ENCODE measurements at regions not wholly inside any gene's neighbourhood (a gene's known extent, or its start where the extent isn't known, plus 50 kb on each side); places are given as distances from the start of the nearest gene placed in this dataset.

DNA sequence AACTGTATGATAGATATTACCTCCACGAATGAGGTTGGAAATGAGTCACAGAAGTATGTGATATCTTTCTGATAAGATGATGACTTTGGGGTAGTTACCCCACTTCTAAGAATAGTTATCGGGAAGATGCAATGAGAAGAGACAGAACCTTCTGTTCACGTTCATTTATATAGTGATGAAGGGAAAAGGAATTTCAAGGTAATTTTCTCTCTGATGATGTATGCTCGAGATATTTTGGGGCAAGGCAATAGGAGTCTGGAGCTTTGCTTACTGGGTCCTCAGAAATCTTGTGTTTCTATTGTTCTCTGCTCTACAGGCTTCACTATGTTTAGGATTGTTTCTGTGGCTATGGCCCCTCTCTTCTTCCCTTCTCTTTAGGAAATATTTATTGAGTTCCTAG lies 1389.6 kb downstream of the CDH8 start:
- TF ChIP-seq EZH2 (optimal IDR thresholded peaks at IDR 0.05; ENCODE audit: low read depth, low read length) (no peak), EZH2phosphoT487 (IDR thresholded peaks at IDR 0.05; ENCODE audit: low read length) (no peak)
- TF ChIP-seq, protein P1, sequence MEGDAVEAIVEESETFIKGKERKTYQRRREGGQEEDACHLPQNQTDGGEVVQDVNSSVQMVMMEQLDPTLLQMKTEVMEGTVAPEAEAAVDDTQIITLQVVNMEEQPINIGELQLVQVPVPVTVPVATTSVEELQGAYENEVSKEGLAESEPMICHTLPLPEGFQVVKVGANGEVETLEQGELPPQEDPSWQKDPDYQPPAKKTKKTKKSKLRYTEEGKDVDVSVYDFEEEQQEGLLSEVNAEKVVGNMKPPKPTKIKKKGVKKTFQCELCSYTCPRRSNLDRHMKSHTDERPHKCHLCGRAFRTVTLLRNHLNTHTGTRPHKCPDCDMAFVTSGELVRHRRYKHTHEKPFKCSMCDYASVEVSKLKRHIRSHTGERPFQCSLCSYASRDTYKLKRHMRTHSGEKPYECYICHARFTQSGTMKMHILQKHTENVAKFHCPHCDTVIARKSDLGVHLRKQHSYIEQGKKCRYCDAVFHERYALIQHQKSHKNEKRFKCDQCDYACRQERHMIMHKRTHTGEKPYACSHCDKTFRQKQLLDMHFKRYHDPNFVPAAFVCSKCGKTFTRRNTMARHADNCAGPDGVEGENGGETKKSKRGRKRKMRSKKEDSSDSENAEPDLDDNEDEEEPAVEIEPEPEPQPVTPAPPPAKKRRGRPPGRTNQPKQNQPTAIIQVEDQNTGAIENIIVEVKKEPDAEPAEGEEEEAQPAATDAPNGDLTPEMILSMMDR (IDR thresholded peaks at IDR 0.05; ENCODE audit: low read length): no peak
- no peak for DNase-seq
- Histone ChIP-seq H2AFZ (ENCODE audit: low read length) (no peak overlapping the region), H3K79me2 (ENCODE audit: low read length) (no peaks in the 10 kb centered on the region), H4K20me1 (ENCODE audit: insufficient read depth, low read length) (no peaks in the 10 kb centered on the region), H3K27ac (ENCODE audit: low read length) (no peak overlapping the region), H3K9ac (ENCODE audit: low read length) (no peak overlapping the region), H3F3A (ENCODE audit: insufficient read depth, low read length) (no peaks in the 10 kb centered on the region), H3K27me3 (replicated peaks; ENCODE audit: insufficient read depth, low read length) (no peaks in the 10 kb centered on the region), H3K4me3 (ENCODE audit: low read length) (no peak overlapping the region), H3K4me2 (ENCODE audit: low read depth, low read length) (no peak overlapping the region), H3K9me2 (replicated peaks; ENCODE audit: insufficient read depth, low read length) (no peaks in the 10 kb centered on the region), H3K9me3 (replicated peaks; ENCODE audit: insufficient read depth, low read length) (no peaks in the 10 kb centered on the region), H3K36me3 (replicated peaks; ENCODE audit: insufficient read depth, low read length) (no peaks in the 10 kb centered on the region), H3K4me1 (ENCODE audit: low read length) (no peaks in the 10 kb centered on the region)

DNA sequence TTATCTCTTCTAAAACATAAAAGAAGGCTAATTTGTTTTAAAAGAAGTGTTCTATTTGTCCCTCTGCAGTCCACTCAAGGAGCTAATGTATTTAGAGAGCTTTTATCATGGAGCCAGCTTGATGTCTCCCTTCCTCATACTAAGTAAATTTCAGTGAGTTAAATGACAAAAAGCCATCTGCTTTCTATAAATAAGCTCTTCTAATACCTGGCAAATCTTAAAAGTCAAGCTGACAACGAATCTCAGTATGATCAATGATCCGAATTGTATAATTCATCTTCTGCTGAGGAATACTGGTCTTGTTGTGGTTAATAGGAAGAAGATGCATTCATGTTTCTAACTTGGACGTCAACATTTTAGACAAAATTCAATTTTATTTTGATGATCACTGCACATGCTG lies 1390.7 kb downstream of the CDH8 start:
- Histone ChIP-seq H3K4me1 (ENCODE audit: low read length) (no peaks in the 10 kb centered on the region), H2AFZ (ENCODE audit: low read length) (no peak overlapping the region), H3K9me2 (replicated peaks; ENCODE audit: insufficient read depth, low read length) (no peaks in the 10 kb centered on the region), H4K20me1 (ENCODE audit: insufficient read depth, low read length) (no peaks in the 10 kb centered on the region), H3K27ac (ENCODE audit: low read length) (no peak overlapping the region), H3K79me2 (ENCODE audit: low read length) (no peaks in the 10 kb centered on the region), H3K36me3 (replicated peaks; ENCODE audit: insufficient read depth, low read length) (no peaks in the 10 kb centered on the region), H3K4me2 (ENCODE audit: low read depth, low read length) (no peak overlapping the region), H3K4me3 (ENCODE audit: low read length) (no peak overlapping the region), H3F3A (ENCODE audit: insufficient read depth, low read length) (no peaks in the 10 kb centered on the region), H3K9me3 (replicated peaks; ENCODE audit: insufficient read depth, low read length) (no peaks in the 10 kb centered on the region), H3K9ac (ENCODE audit: low read length) (no peak overlapping the region), H3K27me3 (replicated peaks; ENCODE audit: insufficient read depth, low read length) (no peaks in the 10 kb centered on the region)
- DNase-seq: no peak
- TF ChIP-seq EZH2phosphoT487 (IDR thresholded peaks at IDR 0.05; ENCODE audit: low read length) (no peak), EZH2 (optimal IDR thresholded peaks at IDR 0.05; ENCODE audit: low read depth, low read length) (no peak)
- TF ChIP-seq, protein P1 (IDR thresholded peaks at IDR 0.05; ENCODE audit: low read length): no peak

GRCh38 chr16:60642956-60643355 lies 1393.3 kb downstream of the CDH8 start:
- H4K20me1 ChIP-seq (ENCODE audit: insufficient read depth, low read length): no peaks in the 10 kb centered on the region
- no peaks in the 10 kb centered on the region for H3F3A ChIP-seq (ENCODE audit: insufficient read depth, low read length)
- H3K36me3 ChIP-seq (replicated peaks; ENCODE audit: insufficient read depth, low read length): no peaks in the 10 kb centered on the region
- no peak for TF ChIP-seq EZH2 (optimal IDR thresholded peaks at IDR 0.05; ENCODE audit: low read depth, low read length)
- TF ChIP-seq, protein P1 (IDR thresholded peaks at IDR 0.05; ENCODE audit: low read length): no peak
- no peak overlapping the region for H3K27ac ChIP-seq (ENCODE audit: low read length)
- H3K9ac ChIP-seq (ENCODE audit: low read length): no peak overlapping the region
- H3K4me2 ChIP-seq (ENCODE audit: low read depth, low read length): no peak overlapping the region
- DNase-seq: no peak
- peaks cover 12% of the 10 kb centered on the region; the same call in 1 of the 2 replicates for H3K4me1 ChIP-seq (ENCODE audit: low read length)
- no peaks in the 10 kb centered on the region for H3K79me2 ChIP-seq (ENCODE audit: low read length)
- H3K4me3 ChIP-seq (ENCODE audit: low read length): no peak overlapping the region
- H3K9me2 ChIP-seq (replicated peaks; ENCODE audit: insufficient read depth, low read length): no peaks in the 10 kb centered on the region
- no peaks in the 10 kb centered on the region for H3K27me3 ChIP-seq (replicated peaks; ENCODE audit: insufficient read depth, low read length)
- no peak overlapping the region for H2AFZ ChIP-seq (ENCODE audit: low read length)
- no peaks in the 10 kb centered on the region for H3K9me3 ChIP-seq (replicated peaks; ENCODE audit: insufficient read depth, low read length)
